K562 (cell line): ENCODE measurements at regions not wholly inside any gene's neighbourhood (a gene's known extent, or its start where the extent isn't known, plus 50 kb on each side); places are given as distances from the start of the nearest gene placed in this dataset.

Experiments used
- ATAC-seq: fragments of 200-7000 bp; cut with Tn5 transposase; 3 replicates; pipeline ENCODE4 v1.9.1; 2020; ENCODE audit warnings: moderate library complexity
- BruUV-seq: library from RNA; stranded (reverse); fragments of 400-500 nt; replicated peaks from 2 replicates; lab custom pipeline; 2021; lab: Mats Ljungman, UMichigan
- CTCF ChIA-PET: fragments of 300-600 bp; formaldehyde crosslinking; extraction: SDS; loops from one replicate; lab custom pipeline; 2021; ENCODE audit warnings: low intra/inter-chr PET ratio; lab: Yijun Ruan, JAX
- POLR2A ChIA-PET: fragments of 300-600, 350-650 bp; sonication (Branson Sonifier 250); formaldehyde crosslinking; extraction: SDS; loops from one replicate; lab custom pipeline; 2021; ENCODE audit warnings: antibody characterized with exemption, inconsistent platforms; lab: Yijun Ruan, JAX
- DNase-seq, 4 experiments: peaks; one replicate each; pipeline versions ENCODE4 v3.0.0 to v3.0.0-alpha.2; 2011 to 2018; ENCODE audit warnings: low spot score in 3 of 4, mixed read lengths in 3 of 4; ENCODE audit errors: extremely low read depth in 1 of 4
- FAIRE-seq: peaks from 2 replicates; lab custom pipeline; 2011; peaks lifted over from hg19 to GRCh38; lab: Jason Lieb, UNC
- H2AFZ ChIP-seq: 2 replicates; pipeline ENCODE4 v1.6.0; 2011; ENCODE audit warnings: low read depth, low read length, control low read depth, inconsistent platforms
- H3K27ac ChIP-seq: fragments of 200-600 bp; 3 replicates; pipeline ENCODE4 v1.8.0; 2011; ENCODE audit warnings: low read depth, mild to moderate bottlenecking, control low read depth, inconsistent platforms, low read length, moderate library complexity, mixed read lengths; ENCODE audit errors: extremely low read depth
- H3K27me3 ChIP-seq, 2 experiments: fragments of 300-600 bp in 1 of 2; 2 replicates in 1 of 2; 3 replicates in 1 of 2; pipeline versions ENCODE4 v1.6.0 to v1.8.0; 2011; ENCODE audit warnings: inconsistent platforms in 2 of 2, low read length in 2 of 2, mild to moderate bottlenecking in 1 of 2, mixed read lengths in 1 of 2, moderate library complexity in 1 of 2; ENCODE audit not compliant: control insufficient read depth in 2 of 2, insufficient read depth in 2 of 2
- H3K36me3 ChIP-seq: fragments of 300-600 bp; 3 replicates; pipeline ENCODE4 v1.8.0; 2011; ENCODE audit warnings: mild to moderate bottlenecking, low read length, inconsistent platforms; ENCODE audit not compliant: control insufficient read depth, insufficient read depth
- H3K4me1 ChIP-seq, 2 experiments: fragments of 200-600 bp in 1 of 2; replicated peaks in 1 of 2; 2 replicates in 1 of 2; 3 replicates in 1 of 2; pipeline versions ENCODE4 v1.5.1 to v1.8.0; 2011; ENCODE audit warnings: inconsistent platforms in 2 of 2, low read length in 2 of 2, mild to moderate bottlenecking in 1 of 2, mixed read lengths in 1 of 2, moderate library complexity in 1 of 2; ENCODE audit not compliant: control insufficient read depth in 2 of 2, insufficient read depth in 2 of 2
- H3K4me2 ChIP-seq: 2 replicates; pipeline ENCODE4 v1.6.1; 2011; ENCODE audit warnings: low read length, control low read depth, inconsistent platforms, mixed read lengths; ENCODE audit not compliant: insufficient read depth
- H3K4me3 ChIP-seq: fragments of 200-600 bp; sonication (generic), shearing (Covaris generic); 2 replicates; pipeline ENCODE4 v1.5.1; 2016; ENCODE audit warnings: control low read depth, inconsistent platforms
- H3K79me2 ChIP-seq: fragments of 200-600 bp; 3 replicates; pipeline ENCODE4 v1.8.0; 2011; ENCODE audit warnings: low read length, inconsistent platforms; ENCODE audit not compliant: control insufficient read depth, insufficient read depth
- H3K9ac ChIP-seq, 2 experiments: 2 replicates each; pipeline versions ENCODE4 v1.6.0 to v1.6.1; 2011; ENCODE audit warnings: low read depth in 2 of 2, low read length in 2 of 2, control low read depth in 1 of 2, inconsistent platforms in 1 of 2, mild to moderate bottlenecking in 1 of 2, mixed read lengths in 1 of 2; ENCODE audit not compliant: insufficient read depth in 1 of 2
- H3K9me1 ChIP-seq: one replicate; pipeline ENCODE4 v1.6.0; 2011; ENCODE audit warnings: inconsistent platforms, mild to moderate bottlenecking, low read length, moderate library complexity; ENCODE audit not compliant: control insufficient read depth, insufficient read depth
- H3K9me3 ChIP-seq: replicated peaks from 2 replicates; pipeline ENCODE4 v1.5.1; 2011; ENCODE audit warnings: low read depth, low read length, inconsistent platforms; ENCODE audit not compliant: control insufficient read depth, insufficient read depth
- H4K20me1 ChIP-seq: replicated peaks from 2 replicates; pipeline ENCODE4 v1.6.1; 2011; ENCODE audit warnings: low read length, inconsistent platforms, mixed read lengths; ENCODE audit not compliant: control insufficient read depth, insufficient read depth
- CREM ChIP-seq: IDR thresholded peaks from 2 replicates; pipeline ENCODE4 v1.6.1; 2014; ENCODE audit warnings: antibody characterized with exemption, low read depth
- JUNB ChIP-seq: fragments of 450-650 bp; formaldehyde crosslinking; conservative IDR thresholded peaks from 2 replicates; pipeline ENCODE4 v1.4.0; 2020; ENCODE audit warnings: mild to moderate bottlenecking
- KAT2B ChIP-seq: IDR thresholded peaks from one replicate; pipeline ENCODE4 v1.6.1; 2012; ENCODE audit warnings: low read depth, mild to moderate bottlenecking, control low read depth, inconsistent platforms, low read length, moderate library complexity
- MLX ChIP-seq, 2 experiments: fragments of 450-650 bp in 1 of 2; sonication (generic) in 1 of 2; formaldehyde crosslinking; conservative IDR thresholded peaks; 2 replicates each; pipeline versions ENCODE4 v1.4.0 to v1.8.1; 2020 to 2022; ENCODE audit warnings: mild to moderate bottlenecking in 1 of 2, missing genetic modification reagents in 1 of 2
- POLR2A ChIP-seq: fragments of 450-650 bp; conservative IDR thresholded peaks from 2 replicates; pipeline ENCODE4 v1.6.1; 2016
- PRPF4 ChIP-seq: fragments of 200-400 bp; formaldehyde crosslinking; IDR thresholded peaks from one replicate; pipeline ENCODE4 v1.6.1; 2017; ENCODE audit warnings: low read length, low read depth, mild to moderate bottlenecking; ENCODE audit not compliant: insufficient read depth, poor library complexity, severe bottlenecking
- TFE3 ChIP-seq: fragments of 450-650 bp; formaldehyde crosslinking; IDR thresholded peaks from 2 replicates; pipeline ENCODE4 v1.4.0; 2020; ENCODE audit warnings: mild to moderate bottlenecking, mixed read lengths
- TRIM24 ChIP-seq, 2 experiments: fragments of 450-650 bp; IDR thresholded peaks; 2 replicates each; pipeline ENCODE4 v1.6.1; 2016
- WHSC1 ChIP-seq: IDR thresholded peaks from one replicate; pipeline ENCODE4 v1.6.1; 2012; ENCODE audit warnings: low read length, control low read depth, inconsistent platforms
- ZNF318 ChIP-seq, 2 experiments: fragments of 450-650 bp; IDR thresholded peaks; 2 replicates each; pipeline ENCODE4 v1.6.1; 2016; ENCODE audit warnings: mild to moderate bottlenecking in 2 of 2, borderline replicate concordance in 1 of 2, low read depth in 1 of 2, moderate library complexity in 1 of 2
- ZNF436 ChIP-seq: fragments of 250-450, 450-650 bp; sonication (Bioruptor Pico); formaldehyde crosslinking; IDR thresholded peaks from 2 replicates; pipeline ENCODE4 v1.7.0; 2020; ENCODE audit warnings: mild to moderate bottlenecking
- ZNF445 ChIP-seq: fragments of 250-450 bp; sonication (Bioruptor Pico); IDR thresholded peaks from 2 replicates; pipeline ENCODE4 v1.4.0; 2020; ENCODE audit warnings: low read depth, mild to moderate bottlenecking, moderate library complexity
- ZNF507 ChIP-seq: conservative IDR thresholded peaks from 2 replicates; pipeline ENCODE4 v1.6.1; 2017; ENCODE audit warnings: missing genetic modification characterization, missing compliant biosample characterization
- ZNF778 ChIP-seq: fragments of 450-650 bp; formaldehyde crosslinking; IDR thresholded peaks from 2 replicates; pipeline ENCODE4 v1.4.0; 2020; ENCODE audit warnings: mild to moderate bottlenecking, moderate library complexity
- ZNF780A ChIP-seq: fragments of 250-450 bp; sonication (Bioruptor Pico); IDR thresholded peaks from 2 replicates; pipeline ENCODE4 v1.5.0; 2021; ENCODE audit warnings: mild to moderate bottlenecking
- in situ Hi-C: fragments of 300-500 bp; cut with MboI; formaldehyde crosslinking; loops from 4 replicates; pipeline ENCODE4 v1.15.0; 2018; ENCODE audit warnings: inconsistent platforms, mixed read lengths
- intact Hi-C: fragments of 100-400 bp; cut with micrococcal nuclease; formaldehyde crosslinking; loops from 2 replicates; pipeline ENCODE4 v1.14.2; 2022

GRCh38 chr4:34485252-34485651, 1759.1 kb downstream of the ARAP2 start:
- in situ Hi-C loops (no loop called here), intact Hi-C loops (no loop called here)
- Histone ChIP-seq H3K9ac (no peak overlapping the region), H3K36me3 (no peaks in the 10 kb centered on the region), H4K20me1 (no peaks in the 10 kb centered on the region), H3K9me3 (no peaks in the 10 kb centered on the region), H3K27me3 (no peaks in the 10 kb centered on the region), H3K4me2 (no peak overlapping the region), H3K79me2 (no peaks in the 10 kb centered on the region), H2AFZ (no peak overlapping the region), H3K9me1 (no peaks in the 10 kb centered on the region), H3K27ac (no peak overlapping the region), H3K4me3 (no peak overlapping the region), H3K4me1 (no peaks in the 10 kb centered on the region)
- ChIA-PET POLR2A (no interaction called here), CTCF (no interaction called here)
- no TSS peak for BruUV-seq
- ATAC-seq (no peak), FAIRE-seq (no peak), DNase-seq (no peak)
- TF ChIP-seq TRIM24 (IDR thresholded peaks at IDR 0.05) (no peak), ZNF507 (tag) (no peak), ZNF436 (no peak), CREM (no peak), POLR2A (no peak), WHSC1 (no peak), MLX (CRISPR knock-in tag; conservative IDR thresholded peaks at IDR 0.05) (no peak), ZNF318 (IDR thresholded peaks at IDR 0.05; ENCODE audit: borderline replicate concordance in 1 of 2, low read depth in 1 of 2) (no peak), ZNF780A (no peak), ZNF445 (no peak), KAT2B (no peak), TFE3 (no peak), ZNF778 (no peak), PRPF4 (no peak), JUNB (CRISPR knock-in tag) (no peak)
